Keratinocyte (primary cell): ENCODE measurements at regions not wholly inside any gene's neighbourhood (a gene's known extent, or its start where the extent isn't known, plus 50 kb on each side); places are given as distances from the start of the nearest gene placed in this dataset.

ENCODE experiments used
- DNase-seq: peaks from one replicate; pipeline ENCODE4 v3.0.0-alpha.2; 2011; ENCODE audit warnings: low read depth, missing footprints, low spot score
- FAIRE-seq: peaks from 2 replicates; lab custom pipeline; 2011; peaks lifted over from hg19 to GRCh38; lab: Jason Lieb, UNC
- H2AFZ ChIP-seq: 2 replicates; pipeline ENCODE4 v1.6.0; 2012; ENCODE audit warnings: low read length, control low read depth, inconsistent platforms; ENCODE audit not compliant: control insufficient read depth
- H3K27ac ChIP-seq: 2 replicates; pipeline ENCODE4 v1.5.1; 2011; ENCODE audit warnings: low read length; ENCODE audit not compliant: control insufficient read depth, insufficient read depth
- H3K27me3 ChIP-seq: 3 replicates; pipeline ENCODE4 v1.6.0; 2011; ENCODE audit warnings: low read length; ENCODE audit not compliant: control insufficient read depth, insufficient read depth; ENCODE audit errors: extremely low read depth
- H3K36me3 ChIP-seq, 2 experiments: 2 replicates in 1 of 2; 3 replicates in 1 of 2; pipeline ENCODE4 v1.5.1; 2011; ENCODE audit warnings: low read length in 2 of 2, mild to moderate bottlenecking in 1 of 2; ENCODE audit not compliant: control insufficient read depth in 2 of 2, insufficient read depth in 2 of 2; ENCODE audit errors: extremely low read depth in 1 of 2
- H3K4me1 ChIP-seq: 3 replicates; pipeline ENCODE4 v1.5.1; 2011; ENCODE audit warnings: low read length; ENCODE audit not compliant: control insufficient read depth, insufficient read depth; ENCODE audit errors: extremely low read depth
- H3K4me2 ChIP-seq: 3 replicates; pipeline ENCODE4 v1.6.0; 2011; ENCODE audit warnings: low read depth, low read length; ENCODE audit not compliant: control insufficient read depth, insufficient read depth; ENCODE audit errors: extremely low read depth
- H3K4me3 ChIP-seq, 3 experiments: fragments of 200-600 bp in 1 of 3; sonication (generic) in 1 of 3; 2 replicates in 2 of 3; 3 replicates in 1 of 3; pipeline ENCODE4 v1.5.1; 2011 to 2016; ENCODE audit warnings: low read length in 3 of 3, mild to moderate bottlenecking in 3 of 3, control low read depth in 2 of 3, inconsistent platforms in 1 of 3, low read depth in 1 of 3, mixed read lengths in 1 of 3, mixed run types in 1 of 3, moderate library complexity in 1 of 3; ENCODE audit not compliant: control insufficient read depth in 2 of 3, insufficient read depth in 2 of 3; ENCODE audit errors: extremely low read depth in 1 of 3
- H3K79me2 ChIP-seq: 2 replicates; pipeline ENCODE4 v1.6.0; 2012; ENCODE audit warnings: low read length; ENCODE audit not compliant: control insufficient read depth, insufficient read depth
- H3K9ac ChIP-seq: 3 replicates; pipeline ENCODE4 v1.6.0; 2011; ENCODE audit warnings: low read length; ENCODE audit not compliant: control insufficient read depth, insufficient read depth; ENCODE audit errors: extremely low read depth
- H3K9me1 ChIP-seq: 3 replicates; pipeline ENCODE4 v1.6.0; 2011; ENCODE audit warnings: low read length; ENCODE audit not compliant: control insufficient read depth, insufficient read depth; ENCODE audit errors: extremely low read depth
- H3K9me3 ChIP-seq: 2 replicates; pipeline ENCODE4 v1.5.1; 2012; ENCODE audit warnings: low read depth, low read length; ENCODE audit not compliant: control insufficient read depth
- H4K20me1 ChIP-seq: 3 replicates; pipeline ENCODE4 v1.6.0; 2011; ENCODE audit warnings: low read length; ENCODE audit not compliant: control insufficient read depth, insufficient read depth; ENCODE audit errors: extremely low read depth
- CTCF ChIP-seq, 3 experiments: IDR thresholded peaks in 1 of 3; conservative IDR thresholded peaks in 1 of 3; optimal IDR thresholded peaks in 1 of 3; 2 replicates in 2 of 3; 3 replicates in 1 of 3; pipeline versions ENCODE3 to v1.5.1; 2011; ENCODE audit warnings: low read length in 3 of 3, mild to moderate bottlenecking in 3 of 3, moderate library complexity in 2 of 3, control low read depth in 1 of 3, inconsistent platforms in 1 of 3; ENCODE audit not compliant: insufficient read depth in 2 of 3; ENCODE audit errors: extremely low read depth in 1 of 3
- EZH2 ChIP-seq: IDR thresholded peaks from one replicate; pipeline ENCODE4 v1.6.1; 2012; ENCODE audit warnings: inconsistent platforms, mild to moderate bottlenecking, low read length, moderate library complexity
- dilution Hi-C: fragments of 300-500 bp; cut with MboI; formaldehyde crosslinking; loops from one replicate; pipeline ENCODE4 v1.7.0; 2020; ENCODE audit warnings: low sequenced_read_pairs; ENCODE audit not compliant: extremely low pct_ligation_motif_present

- H3K9ac ChIP-seq, result no peak overlapping the region
- FAIRE-seq, result no peak
- H2AFZ ChIP-seq, result no peak overlapping the region
- no peaks in the 10 kb centered on the region for H3K36me3 ChIP-seq
- dilution Hi-C loops, result no loop called here
- no peak for TF ChIP-seq EZH2
- TF ChIP-seq CTCF (optimal IDR thresholded peaks at IDR 0.05 in 1 of 3, IDR thresholded peaks at IDR 0.05 in 1 of 3, conservative IDR thresholded peaks at IDR 0.05 in 1 of 3; ENCODE audit: extremely low read depth in 1 of 3, insufficient read depth in 2 of 3, low read length in 3 of 3), result no peak
- no peaks in the 10 kb centered on the region for H4K20me1 ChIP-seq
- H3K79me2 ChIP-seq, result no peaks in the 10 kb centered on the region
- H3K9me1 ChIP-seq, result no peaks in the 10 kb centered on the region
- no peaks in the 10 kb centered on the region for H3K27me3 ChIP-seq
- H3K4me2 ChIP-seq, result no peak overlapping the region
- no peaks in the 10 kb centered on the region for H3K9me3 ChIP-seq
- H3K4me1 ChIP-seq, result no peaks in the 10 kb centered on the region
- DNase-seq, result no peak
- no peak overlapping the region for H3K27ac ChIP-seq
- H3K4me3 ChIP-seq, result no peak overlapping the region
Measured at GRCh38 chr11:15875393-15875792, 481.0 kb downstream of the SOX6 start.

- FAIRE-seq (no peak), DNase-seq (no peak)
- no peaks in the 10 kb centered on the region for H3K4me1 ChIP-seq
- H3K4me2 ChIP-seq, result no peak overlapping the region
- H3K79me2 ChIP-seq, result no peaks in the 10 kb centered on the region
- no peaks in the 10 kb centered on the region for H4K20me1 ChIP-seq
- no peak overlapping the region for H3K4me3 ChIP-seq
- H3K9me3 ChIP-seq, result no peaks in the 10 kb centered on the region
- no peaks in the 10 kb centered on the region for H3K36me3 ChIP-seq
- H2AFZ ChIP-seq, result no peak overlapping the region
- no peaks in the 10 kb centered on the region for H3K9me1 ChIP-seq
- no peak overlapping the region for H3K27ac ChIP-seq
- H3K9ac ChIP-seq, result no peak overlapping the region
- dilution Hi-C loops, result no loop called here
- TF ChIP-seq EZH2 (no peak), CTCF (optimal IDR thresholded peaks at IDR 0.05 in 1 of 3, IDR thresholded peaks at IDR 0.05 in 1 of 3, conservative IDR thresholded peaks at IDR 0.05 in 1 of 3; ENCODE audit: extremely low read depth in 1 of 3, insufficient read depth in 2 of 3, low read length in 3 of 3) (no peak)
- H3K27me3 ChIP-seq, result no peaks in the 10 kb centered on the region
Measured at GRCh38 chr11:15875943-15876342, 480.4 kb downstream of the SOX6 start.
